DND-41 (cell line): ENCODE measurements at regions not wholly inside any gene's neighbourhood (a gene's known extent, or its start where the extent isn't known, plus 50 kb on each side); places are given as distances from the start of the nearest gene placed in this dataset.

Experiments
- ATAC-seq: fragments of 200-7000 bp; cut with Tn5 transposase; 3 replicates; pipeline ENCODE4 v1.9.1; 2021; ENCODE audit warnings: low read depth; ENCODE audit not compliant: insufficient read depth
- DNase-seq: peaks from one replicate; pipeline ENCODE4 v3.0.0-alpha.2; 2020
- H2AFZ ChIP-seq: 2 replicates; pipeline ENCODE4 v1.6.0; 2012; ENCODE audit warnings: low read depth, low read length
- H3K27ac ChIP-seq: 2 replicates; pipeline ENCODE4 v1.5.1; 2012; ENCODE audit warnings: low read length, inconsistent platforms
- H3K27me3 ChIP-seq: fragments of 200-600 bp; sonication (generic); 2 replicates; pipeline ENCODE4 v1.6.0; 2012; ENCODE audit warnings: low read length, mild to moderate bottlenecking, inconsistent platforms; ENCODE audit not compliant: insufficient read depth, poor library complexity
- H3K36me3 ChIP-seq: 2 replicates; pipeline ENCODE4 v1.5.1; 2012; ENCODE audit warnings: low read length, inconsistent platforms; ENCODE audit not compliant: insufficient read depth
- H3K4me1 ChIP-seq: 2 replicates; pipeline ENCODE4 v1.5.1; 2012; ENCODE audit warnings: mild to moderate bottlenecking, low read length; ENCODE audit not compliant: insufficient read depth
- H3K4me2 ChIP-seq: 2 replicates; pipeline ENCODE4 v1.6.0; 2012; ENCODE audit warnings: mild to moderate bottlenecking, moderate library complexity, low read length, inconsistent platforms; ENCODE audit not compliant: insufficient read depth
- H3K4me3 ChIP-seq, 2 experiments: fragments of 200-600 bp in 1 of 2; shearing (Covaris generic) in 1 of 2; 2 replicates each; pipeline ENCODE4 v1.5.1; 2012 to 2016; ENCODE audit warnings: inconsistent platforms in 2 of 2, low read length in 2 of 2, mild to moderate bottlenecking in 2 of 2, low read depth in 1 of 2, moderate library complexity in 1 of 2
- H3K79me2 ChIP-seq: 2 replicates; pipeline ENCODE4 v1.6.0; 2012; ENCODE audit warnings: low read length, inconsistent platforms; ENCODE audit not compliant: insufficient read depth
- H3K9ac ChIP-seq: 2 replicates; pipeline ENCODE4 v1.6.0; 2012; ENCODE audit warnings: low read depth, mild to moderate bottlenecking, inconsistent platforms, low read length, moderate library complexity
- H3K9me3 ChIP-seq: 2 replicates; pipeline ENCODE4 v1.5.1; 2012; ENCODE audit warnings: low read length, moderate library complexity, mild to moderate bottlenecking, inconsistent platforms; ENCODE audit not compliant: insufficient read depth, severe bottlenecking
- H4K20me1 ChIP-seq: 2 replicates; pipeline ENCODE4 v1.6.0; 2012; ENCODE audit warnings: low read length; ENCODE audit not compliant: insufficient read depth
- CTCF ChIP-seq: IDR thresholded peaks from 2 replicates; pipeline ENCODE4 v1.5.1; 2012; ENCODE audit warnings: borderline replicate concordance, low read length, moderate library complexity, mild to moderate bottlenecking; ENCODE audit not compliant: poor library complexity, severe bottlenecking; ENCODE audit errors: extremely low read depth
- EZH2 ChIP-seq: IDR thresholded peaks from 3 replicates; pipeline ENCODE4 v1.6.1; 2012; ENCODE audit warnings: borderline replicate concordance, low read depth, mild to moderate bottlenecking, moderate library complexity, low read length, inconsistent platforms; ENCODE audit not compliant: severe bottlenecking

- no peak for ATAC-seq
- Histone ChIP-seq H3K4me3 (no peak overlapping the region), H3K4me2 (no peak overlapping the region), H3K9ac (no peak overlapping the region), H3K27me3 (no peaks in the 10 kb centered on the region), H3K9me3 (no peaks in the 10 kb centered on the region), H4K20me1 (no peaks in the 10 kb centered on the region), H3K79me2 (no peaks in the 10 kb centered on the region), H3K36me3 (no peaks in the 10 kb centered on the region), H3K4me1 (no peaks in the 10 kb centered on the region), H3K27ac (no peak overlapping the region), H2AFZ (no peak overlapping the region)
- no peak for TF ChIP-seq CTCF
- TF ChIP-seq EZH2, result no peak
- no peak for DNase-seq
Observed at GRCh38 chr1:217117973-217118465, 394.8 kb upstream of the ESRRG start.

- Histone ChIP-seq H3K9ac (no peak overlapping the region), H3K4me2 (no peak overlapping the region), H3K9me3 (no peaks in the 10 kb centered on the region), H3K27me3 (no peaks in the 10 kb centered on the region), H3K36me3 (no peaks in the 10 kb centered on the region), H4K20me1 (no peaks in the 10 kb centered on the region), H3K27ac (no peak overlapping the region), H3K79me2 (no peaks in the 10 kb centered on the region), H3K4me3 (no peak overlapping the region), H2AFZ (no peak overlapping the region), H3K4me1 (no peaks in the 10 kb centered on the region)
- DNase-seq, result no peak
- no peak for ATAC-seq
- TF ChIP-seq EZH2, result no peak
- no peak for TF ChIP-seq CTCF
Observed at GRCh38 chr1:217115404-217116380, 392.5 kb upstream of the ESRRG start.

- H3K79me2 ChIP-seq, result no peaks in the 10 kb centered on the region
- no peaks in the 10 kb centered on the region for H4K20me1 ChIP-seq
- ATAC-seq, result no peak
- TF ChIP-seq EZH2, result no peak
- no peak for TF ChIP-seq CTCF
- no peaks in the 10 kb centered on the region for H3K4me1 ChIP-seq
- no peaks in the 10 kb centered on the region for H3K27me3 ChIP-seq
- no peaks in the 10 kb centered on the region for H3K36me3 ChIP-seq
- H3K27ac ChIP-seq, result no peak overlapping the region
- H3K4me2 ChIP-seq, result no peak overlapping the region
- DNase-seq, result no peak
- no peaks in the 10 kb centered on the region for H3K9me3 ChIP-seq
- H3K9ac ChIP-seq, result no peak overlapping the region
- H3K4me3 ChIP-seq, result no peak overlapping the region
- no peak overlapping the region for H2AFZ ChIP-seq
Observed at GRCh38 chr1:217109928-217110327, 386.7 kb upstream of the ESRRG start.
